Kidney epithelial cell (primary cell): ENCODE measurements at regions not wholly inside any gene's neighbourhood (a gene's known extent, or its start where the extent isn't known, plus 50 kb on each side); places are given as distances from the start of the nearest gene placed in this dataset.

Experiments used
- DNase-seq: peaks from one replicate; pipeline ENCODE4 v3.0.0-alpha.2; 2010; ENCODE audit warnings: low read depth
- H3K27me3 ChIP-seq: 2 replicates; pipeline ENCODE4 v1.6.0; 2011; ENCODE audit warnings: low read length; ENCODE audit not compliant: control insufficient read depth, insufficient read depth
- H3K36me3 ChIP-seq: 2 replicates; pipeline ENCODE4 v1.5.1; 2011; ENCODE audit warnings: low read length; ENCODE audit not compliant: control insufficient read depth, insufficient read depth
- H3K4me3 ChIP-seq: 2 replicates; pipeline ENCODE4 v1.5.1; 2011; ENCODE audit warnings: low read depth, mild to moderate bottlenecking, control low read depth, low read length
- TF ChIP-seq, protein P1 (sequence below): IDR thresholded peaks from 2 replicates; pipeline ENCODE4 v1.5.1; 2011; ENCODE audit warnings: mild to moderate bottlenecking, moderate library complexity, low read length, control low read depth, inconsistent platforms; ENCODE audit not compliant: insufficient read depth, poor library complexity, severe bottlenecking

DNA sequence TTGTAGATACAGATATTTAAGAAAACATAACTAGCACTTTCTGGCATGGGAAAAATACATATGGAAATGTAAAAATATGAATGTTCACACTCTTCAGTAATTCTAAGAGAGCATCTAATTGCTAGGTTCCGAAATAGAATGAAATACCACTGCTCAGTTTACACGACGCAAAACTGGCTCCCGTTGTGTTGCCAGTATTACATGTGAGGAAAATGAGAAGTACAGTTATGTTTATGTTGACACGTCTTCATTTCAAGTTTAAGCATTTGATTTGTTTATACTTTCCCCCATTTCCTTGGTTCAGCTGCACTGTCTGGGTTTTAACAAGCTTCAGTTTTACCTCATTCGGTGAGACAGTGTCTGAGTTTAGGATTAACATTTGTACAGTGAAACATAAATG is 275.8 kb upstream of the SEMA3D start:
- DNase-seq: no peak
- no peaks in the 10 kb centered on the region for H3K27me3 ChIP-seq
- TF ChIP-seq, protein P1, sequence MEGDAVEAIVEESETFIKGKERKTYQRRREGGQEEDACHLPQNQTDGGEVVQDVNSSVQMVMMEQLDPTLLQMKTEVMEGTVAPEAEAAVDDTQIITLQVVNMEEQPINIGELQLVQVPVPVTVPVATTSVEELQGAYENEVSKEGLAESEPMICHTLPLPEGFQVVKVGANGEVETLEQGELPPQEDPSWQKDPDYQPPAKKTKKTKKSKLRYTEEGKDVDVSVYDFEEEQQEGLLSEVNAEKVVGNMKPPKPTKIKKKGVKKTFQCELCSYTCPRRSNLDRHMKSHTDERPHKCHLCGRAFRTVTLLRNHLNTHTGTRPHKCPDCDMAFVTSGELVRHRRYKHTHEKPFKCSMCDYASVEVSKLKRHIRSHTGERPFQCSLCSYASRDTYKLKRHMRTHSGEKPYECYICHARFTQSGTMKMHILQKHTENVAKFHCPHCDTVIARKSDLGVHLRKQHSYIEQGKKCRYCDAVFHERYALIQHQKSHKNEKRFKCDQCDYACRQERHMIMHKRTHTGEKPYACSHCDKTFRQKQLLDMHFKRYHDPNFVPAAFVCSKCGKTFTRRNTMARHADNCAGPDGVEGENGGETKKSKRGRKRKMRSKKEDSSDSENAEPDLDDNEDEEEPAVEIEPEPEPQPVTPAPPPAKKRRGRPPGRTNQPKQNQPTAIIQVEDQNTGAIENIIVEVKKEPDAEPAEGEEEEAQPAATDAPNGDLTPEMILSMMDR: no peak
- no peak overlapping the region for H3K4me3 ChIP-seq
- H3K36me3 ChIP-seq: no peaks in the 10 kb centered on the region

DNA sequence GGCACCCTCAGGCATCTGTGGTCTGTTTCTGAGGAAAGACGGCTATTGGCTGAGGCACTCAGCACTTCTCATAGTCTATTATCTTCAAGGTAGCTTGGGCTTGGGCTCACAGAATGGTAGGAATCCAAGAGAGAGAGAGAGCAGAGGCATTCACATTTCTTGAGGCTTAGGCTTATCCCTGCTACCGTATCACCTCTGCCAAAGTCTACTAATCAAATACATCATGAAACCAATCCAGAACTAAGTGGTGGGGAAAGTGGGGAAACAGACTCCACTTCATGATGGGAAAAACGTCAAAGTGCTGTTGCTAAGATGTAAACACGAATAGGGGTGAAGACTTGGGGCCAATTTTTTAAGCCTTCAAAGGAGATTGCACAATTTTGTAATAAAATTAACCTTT is 271.1 kb upstream of the SEMA3D start:
- Histone ChIP-seq H3K36me3 (no peaks in the 10 kb centered on the region), H3K4me3 (no peak overlapping the region), H3K27me3 (no peaks in the 10 kb centered on the region)
- no peak for DNase-seq
- TF ChIP-seq, protein P1: no peak

DNA sequence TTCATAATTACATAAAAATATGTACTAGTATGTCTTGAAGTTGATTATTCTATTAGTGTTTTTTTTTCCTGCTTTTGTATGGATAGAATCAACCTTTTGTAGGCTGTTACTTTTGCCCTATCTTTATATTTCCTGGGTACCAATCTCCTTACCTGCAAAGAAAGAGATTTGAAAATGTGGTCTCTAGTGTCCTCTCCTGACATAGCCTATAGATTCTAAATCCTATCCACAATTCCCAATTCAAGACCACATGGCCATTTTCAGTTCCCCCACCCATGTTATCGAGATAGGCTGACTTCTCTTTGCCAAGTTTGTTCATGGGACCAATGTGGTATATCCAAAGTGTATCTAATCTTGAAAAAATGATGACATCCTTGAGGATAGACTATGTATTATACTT is 269.4 kb upstream of the SEMA3D start:
- Histone ChIP-seq H3K36me3 (no peaks in the 10 kb centered on the region), H3K27me3 (no peaks in the 10 kb centered on the region), H3K4me3 (no peak overlapping the region)
- TF ChIP-seq, protein P1: no peak
- no peak for DNase-seq

DNA sequence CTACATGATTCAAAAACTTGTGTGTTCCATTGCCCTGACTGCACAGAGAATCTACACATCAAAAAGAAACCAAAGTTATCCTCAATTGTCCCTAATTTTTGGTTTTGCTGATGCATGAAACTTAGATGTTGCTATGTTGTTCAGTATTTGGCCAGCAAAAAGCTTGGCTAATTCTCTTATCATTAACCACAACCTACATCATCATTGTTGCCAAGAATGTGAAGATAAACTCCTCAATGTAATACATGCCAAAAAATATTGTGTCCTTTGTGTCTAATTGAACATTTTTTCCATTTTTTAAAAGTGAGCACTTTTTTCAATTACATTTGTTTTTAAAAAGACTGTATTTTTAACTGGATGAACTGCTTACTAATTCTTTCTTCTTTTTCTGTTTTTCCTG is 268.0 kb upstream of the SEMA3D start:
- DNase-seq: no peak
- TF ChIP-seq, protein P1: no peak

DNA sequence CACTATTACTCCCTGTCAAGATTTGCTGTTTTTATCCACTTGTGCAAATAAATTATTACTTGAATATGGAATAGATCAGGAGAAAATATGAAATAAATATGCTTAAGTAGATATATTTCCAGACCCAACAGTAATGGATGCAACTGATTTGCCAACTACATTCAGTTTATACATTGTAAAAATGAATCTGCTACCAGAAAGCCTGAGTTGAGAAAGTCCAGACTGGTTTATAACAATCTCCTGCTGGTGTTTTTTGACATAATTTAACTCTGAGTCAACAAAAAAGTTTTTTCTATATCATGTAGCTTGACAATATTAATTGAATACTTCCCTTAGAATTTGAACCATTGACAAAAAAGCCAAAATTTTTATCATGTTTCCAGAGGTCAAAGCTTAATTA is 265.8 kb upstream of the SEMA3D start:
- Histone ChIP-seq H3K4me3 (no peak overlapping the region), H3K27me3 (no peaks in the 10 kb centered on the region), H3K36me3 (no peaks in the 10 kb centered on the region)
- TF ChIP-seq, protein P1: no peak
- DNase-seq: no peak

More for the DNA sequence above, 268.0 kb upstream of the SEMA3D start:
- H3K27me3 ChIP-seq: no peaks in the 10 kb centered on the region
- no peak overlapping the region for H3K4me3 ChIP-seq
- H3K36me3 ChIP-seq: no peaks in the 10 kb centered on the region

DNA sequence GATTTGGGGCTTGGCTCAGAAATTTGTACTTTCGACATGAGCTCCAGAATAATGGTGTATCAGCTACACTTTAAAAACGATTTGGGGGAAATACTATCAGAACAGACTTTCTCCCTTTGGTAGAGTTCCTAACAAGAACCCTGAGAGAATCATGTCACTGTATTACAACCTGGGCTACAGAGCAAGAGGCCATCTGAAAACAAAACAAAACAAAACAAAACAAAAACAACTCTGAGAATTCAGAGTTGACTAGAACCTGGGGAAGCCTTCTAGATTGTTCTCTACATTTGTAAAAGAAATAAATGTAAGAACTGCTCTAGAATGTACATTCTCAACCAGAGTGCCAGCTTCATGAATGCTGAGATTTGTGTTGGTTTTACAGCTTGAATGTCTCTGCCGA is 262.6 kb upstream of the SEMA3D start:
- TF ChIP-seq, protein P1: no peak
- H3K27me3 ChIP-seq: no peaks in the 10 kb centered on the region
- H3K4me3 ChIP-seq: no peak overlapping the region
- no peak for DNase-seq
- no peaks in the 10 kb centered on the region for H3K36me3 ChIP-seq
